ENCODE measurements at regions not wholly inside any gene's neighbourhood (a gene's known extent, or its start where the extent isn't known, plus 50 kb on each side); places are given as distances from the start of the nearest gene placed in this dataset.

DNA sequence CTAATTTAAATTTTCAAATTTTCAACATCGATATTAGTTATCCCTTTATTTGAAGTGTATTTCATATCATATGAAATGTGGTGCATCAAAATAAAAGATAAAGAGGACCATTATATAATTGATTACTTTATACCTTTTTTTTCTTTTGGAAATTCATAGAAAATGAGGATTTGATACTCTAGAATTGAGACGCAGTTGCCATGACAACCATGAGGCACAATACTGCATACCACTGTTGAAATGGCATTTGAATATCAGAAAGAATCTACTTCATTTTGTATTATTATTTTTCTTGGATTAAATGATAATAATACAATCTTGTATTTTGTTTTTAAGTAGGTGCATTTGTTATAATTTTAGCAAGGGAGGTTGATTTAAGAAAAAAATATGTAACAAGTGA, 323.1 kb downstream of the PCDH18 start:
- DNase-seq (ENCODE audit: low read depth in 1 of 2, low spot score in 1 of 2): no peak

DNA sequence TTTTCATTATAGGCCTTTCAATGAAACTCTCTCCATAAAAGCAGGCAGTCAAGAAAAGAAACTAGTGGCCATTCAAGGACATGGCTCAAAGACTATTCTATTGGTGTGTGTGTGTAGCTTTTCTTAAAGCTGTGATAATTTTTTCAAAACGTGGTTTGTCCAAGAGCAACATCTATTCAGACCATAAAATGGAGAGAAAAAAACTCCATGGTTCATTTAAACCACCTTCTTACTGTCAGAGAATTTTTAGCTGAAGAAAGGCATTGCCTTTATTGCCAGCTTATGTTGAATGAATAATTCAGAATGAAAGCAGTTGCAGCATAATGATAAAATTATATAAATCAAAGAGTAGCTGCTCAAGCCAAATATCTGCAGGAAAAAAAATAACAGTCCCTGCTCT, 325.5 kb downstream of the PCDH18 start:
- DNase-seq (ENCODE audit: low read depth in 1 of 2, low spot score in 1 of 2): no peak

DNA sequence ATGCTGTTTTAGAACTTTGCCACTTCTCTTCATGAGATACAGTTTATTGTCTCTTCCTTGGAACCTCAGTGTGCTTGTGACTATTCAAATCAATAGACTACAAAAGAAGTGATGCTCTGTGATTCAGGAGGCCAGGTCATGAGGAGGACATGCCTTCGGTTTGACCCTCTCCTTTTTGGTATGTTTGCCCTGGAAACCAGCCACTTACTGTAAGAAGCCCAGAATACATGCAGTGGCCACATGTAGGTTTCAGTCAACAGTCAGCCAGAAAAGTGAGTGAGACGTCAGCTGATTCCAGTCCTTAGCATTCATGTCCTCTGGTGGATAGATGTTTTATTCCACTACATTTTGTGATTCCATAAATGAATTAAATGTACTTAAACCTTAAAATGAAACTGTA, 328.7 kb downstream of the PCDH18 start:
- DNase-seq (ENCODE audit: low read depth in 1 of 2, low spot score in 1 of 2): no peak

DNA sequence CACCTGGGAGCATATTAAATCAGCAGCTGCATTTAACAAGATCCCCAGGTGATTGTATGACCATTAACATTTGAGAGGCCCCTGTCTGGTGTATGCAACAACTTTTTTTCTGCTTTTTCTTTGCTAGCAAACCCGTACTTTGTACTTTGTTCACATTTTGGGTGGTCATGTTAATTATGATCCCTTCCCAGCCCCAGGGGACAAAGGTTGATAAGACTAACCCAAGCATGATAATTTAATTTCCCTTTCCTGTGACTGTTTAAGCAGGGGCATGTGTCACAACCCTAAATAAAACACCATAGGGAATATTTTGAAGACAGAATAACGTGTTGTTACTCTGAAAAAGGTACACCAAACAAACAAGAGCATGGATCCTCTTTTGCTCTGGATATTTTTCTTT, 332.0 kb downstream of the PCDH18 start:
- DNase-seq (ENCODE audit: low read depth in 1 of 2, low spot score in 1 of 2): no peak

DNA sequence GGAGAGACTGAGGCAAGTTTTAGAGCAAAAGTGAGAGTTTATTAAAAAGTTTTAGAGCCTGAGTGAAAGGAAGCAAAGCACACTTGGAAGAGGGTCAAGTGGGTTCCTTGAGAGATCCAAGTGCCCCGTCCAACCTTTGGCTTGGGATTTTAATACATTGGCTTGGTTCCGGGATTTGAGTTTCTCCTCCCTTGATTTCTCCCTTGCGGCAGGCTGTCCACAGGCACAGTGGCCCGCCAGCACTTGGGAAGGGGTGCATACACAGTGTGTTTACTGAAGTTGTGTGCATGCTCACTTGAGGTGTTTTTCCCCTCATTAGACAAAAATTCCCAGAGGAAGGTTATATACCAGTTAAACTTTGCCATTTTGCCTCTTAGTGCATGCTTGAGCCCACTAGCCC, 333.5 kb downstream of the PCDH18 start:
- DNase-seq (ENCODE audit: low read depth in 1 of 2, low spot score in 1 of 2): no peak

DNA sequence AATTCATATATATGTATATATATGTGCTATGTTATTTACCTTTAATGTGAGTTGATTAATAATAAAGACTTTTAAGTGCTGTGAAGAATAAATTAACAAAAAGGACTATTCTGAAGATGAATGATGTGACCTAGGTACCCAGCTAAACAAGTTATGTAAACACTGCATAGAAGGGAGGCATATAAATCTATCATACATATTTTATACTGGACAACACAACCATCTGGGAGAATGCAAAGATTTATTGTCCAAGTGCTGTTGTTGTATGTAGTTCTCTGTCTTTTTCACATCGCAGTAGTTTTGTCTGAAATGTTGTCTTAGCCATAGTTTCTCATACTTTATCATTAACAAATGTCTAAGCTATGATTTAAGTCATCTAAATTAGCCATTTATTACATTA, 337.6 kb downstream of the PCDH18 start:
- no peak for DNase-seq (ENCODE audit: low read depth in 1 of 2, low spot score in 1 of 2)

DNA sequence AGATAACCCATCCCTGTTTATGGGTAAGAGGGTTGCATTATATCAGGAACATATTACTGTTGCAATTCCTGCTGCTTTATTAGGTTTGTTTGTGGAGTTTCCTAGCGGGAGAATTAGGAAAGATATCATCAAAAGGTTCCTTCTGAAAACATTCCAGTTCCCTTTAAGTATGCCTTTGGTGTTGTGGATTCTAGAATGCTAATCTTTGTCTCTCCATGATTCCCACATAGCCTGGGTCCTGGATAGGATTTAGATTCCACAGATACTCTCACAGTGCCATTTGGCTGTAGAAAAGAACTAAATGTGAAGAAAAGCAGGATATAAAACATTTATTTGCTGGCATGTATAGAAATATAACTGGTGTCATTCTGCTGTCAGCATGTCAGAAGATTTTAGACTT, 338.7 kb downstream of the PCDH18 start:
- no peak for DNase-seq (ENCODE audit: low read depth in 1 of 2, low spot score in 1 of 2)

DNA sequence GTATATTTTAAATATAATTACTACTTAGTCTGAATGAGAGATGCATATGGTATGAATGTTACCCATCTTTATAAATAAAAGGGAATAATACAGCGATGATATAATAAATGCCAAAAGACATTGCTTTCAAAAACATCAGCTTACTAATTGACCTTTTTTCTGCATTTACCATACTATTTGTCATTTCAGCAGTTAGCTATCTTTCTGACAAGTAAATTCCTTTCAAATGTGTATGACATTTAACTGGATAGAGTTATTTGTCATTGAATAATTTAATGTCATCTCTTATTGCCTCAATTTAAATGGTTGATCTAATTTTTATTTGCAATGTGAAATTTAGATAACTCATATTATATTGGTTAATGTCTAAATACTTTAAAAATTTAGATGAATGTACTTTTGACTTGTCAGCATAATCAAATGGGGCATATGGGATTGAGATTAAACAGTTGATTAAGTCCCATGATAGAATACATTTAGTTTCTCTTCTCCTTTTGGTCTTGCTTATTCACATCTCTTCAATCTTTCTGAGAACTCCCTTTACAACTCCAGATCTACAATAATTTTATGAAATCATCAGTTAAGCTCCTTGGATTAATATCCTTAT, 350.9 kb downstream of the PCDH18 start:
- DNase-seq (ENCODE audit: low read depth in 1 of 2, low spot score in 1 of 2): no peak

DNA sequence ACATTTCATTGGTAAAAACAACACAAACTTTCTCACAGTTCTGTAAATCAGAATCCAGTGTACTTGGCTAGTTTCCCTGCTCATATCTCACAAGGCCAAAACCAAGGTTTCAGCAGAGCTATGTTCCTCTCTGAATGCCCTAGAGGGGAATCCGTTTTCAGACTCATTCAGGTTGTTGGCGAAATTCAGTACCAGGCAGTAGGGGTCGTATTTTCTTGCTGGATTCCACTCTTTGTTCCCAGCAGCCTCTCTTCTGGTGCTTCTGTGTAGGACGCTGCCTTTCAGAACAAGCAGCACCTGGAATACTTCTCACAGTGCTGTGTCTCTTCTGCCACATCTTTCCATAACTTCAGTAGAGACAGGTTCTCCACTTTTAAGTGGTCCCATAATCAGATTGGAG, 351.9 kb downstream of the PCDH18 start:
- no peak for DNase-seq (ENCODE audit: low read depth in 1 of 2, low spot score in 1 of 2)

DNA sequence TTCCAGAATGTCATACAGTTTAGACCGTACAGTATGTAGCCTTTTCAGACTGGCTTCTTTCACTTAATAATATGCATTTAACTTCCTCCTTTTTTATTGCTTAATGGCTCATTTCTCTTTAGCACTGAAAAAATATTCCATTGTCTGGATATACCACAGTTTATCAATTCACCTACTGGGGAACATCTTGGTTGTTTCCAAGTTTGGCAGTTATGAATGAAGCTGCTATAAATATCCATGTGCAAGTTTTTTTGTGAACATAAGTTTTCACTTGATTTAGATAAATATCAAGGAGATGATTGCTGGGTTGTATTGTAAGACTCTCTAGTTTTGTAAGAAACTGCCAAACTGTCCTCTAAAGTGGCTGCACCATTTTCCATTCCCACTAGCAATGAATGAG, 375.5 kb downstream of the PCDH18 start:
- no peak for DNase-seq (ENCODE audit: low read depth in 1 of 2, low spot score in 1 of 2)

DNA sequence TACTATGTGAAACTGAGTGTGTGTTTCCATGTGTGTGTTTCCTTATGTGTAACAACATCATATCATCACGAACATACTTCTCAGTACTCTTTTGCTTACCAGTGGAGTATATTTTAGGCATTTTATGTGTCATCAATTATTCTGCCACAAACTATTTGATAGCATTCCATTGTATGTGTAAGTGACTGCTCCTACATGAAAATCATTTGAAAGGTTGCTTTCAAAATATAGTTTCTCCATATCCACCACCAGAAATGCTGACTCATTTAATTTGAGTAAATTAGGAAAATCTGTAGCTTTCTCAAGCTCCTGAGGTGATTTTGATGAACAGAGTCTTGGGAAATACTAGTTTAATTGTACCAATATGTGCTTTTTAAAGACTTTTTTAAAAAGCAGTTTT, 376.2 kb downstream of the PCDH18 start:
- DNase-seq (ENCODE audit: low read depth in 1 of 2, low spot score in 1 of 2): no peak

DNA sequence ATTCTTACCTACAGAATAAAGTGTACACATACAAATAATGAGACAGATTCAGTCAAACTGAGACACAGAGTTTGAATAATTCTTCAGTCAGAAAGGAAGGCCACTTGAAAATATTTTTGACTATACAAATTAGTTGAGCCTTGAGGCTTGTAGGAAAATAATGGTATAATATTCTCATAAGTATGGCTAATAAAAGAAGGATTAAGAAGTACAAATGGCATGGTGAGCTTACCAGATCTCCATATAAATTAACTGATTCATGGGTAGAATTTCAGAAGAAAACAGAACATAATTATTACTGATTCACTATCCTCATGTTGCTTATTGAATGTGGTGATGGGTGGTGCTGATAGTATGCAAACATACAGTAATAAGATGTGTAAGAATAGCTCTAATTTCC, 401.1 kb downstream of the PCDH18 start:
- DNase-seq (ENCODE audit: low read depth in 1 of 2, low spot score in 1 of 2): no peak

DNA sequence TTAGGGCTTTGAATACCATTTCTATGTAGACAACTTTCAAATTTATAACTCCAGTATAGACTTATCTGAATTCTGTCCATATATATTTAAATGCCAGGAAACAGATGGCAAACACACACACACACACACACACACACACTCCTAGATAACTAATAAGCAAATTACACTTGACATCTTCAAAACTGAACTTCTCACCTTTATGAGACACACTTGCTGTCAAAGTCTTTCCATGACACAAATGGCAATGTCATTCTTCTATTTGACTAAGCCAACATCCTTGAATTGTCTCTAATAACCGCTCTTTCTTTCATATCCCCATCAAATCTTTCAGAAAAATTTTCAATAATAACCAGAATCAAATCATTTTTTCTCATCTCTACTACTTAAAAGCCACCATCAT, 402.4 kb downstream of the PCDH18 start:
- DNase-seq (ENCODE audit: low read depth in 1 of 2, low spot score in 1 of 2): no peak

DNA sequence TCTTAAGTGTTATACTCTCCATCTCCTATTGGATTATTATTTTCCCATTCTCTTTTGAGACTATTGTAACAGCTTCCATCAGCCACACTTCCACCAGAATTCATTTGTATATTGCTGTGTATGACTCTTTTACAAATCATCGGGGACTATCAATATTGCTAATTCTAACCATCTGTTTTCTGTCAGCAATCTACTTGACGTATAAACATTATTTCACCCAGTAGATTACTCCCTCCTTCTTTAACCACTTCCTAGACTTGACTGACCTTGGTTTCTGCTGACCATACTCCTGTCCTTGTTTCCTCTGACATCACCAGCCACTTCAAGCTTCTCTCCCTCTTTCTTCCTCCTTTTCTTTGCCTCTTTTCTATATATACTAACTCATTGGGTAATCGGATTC, 402.9 kb downstream of the PCDH18 start:
- DNase-seq (ENCODE audit: low read depth in 1 of 2, low spot score in 1 of 2): no peak

DNA sequence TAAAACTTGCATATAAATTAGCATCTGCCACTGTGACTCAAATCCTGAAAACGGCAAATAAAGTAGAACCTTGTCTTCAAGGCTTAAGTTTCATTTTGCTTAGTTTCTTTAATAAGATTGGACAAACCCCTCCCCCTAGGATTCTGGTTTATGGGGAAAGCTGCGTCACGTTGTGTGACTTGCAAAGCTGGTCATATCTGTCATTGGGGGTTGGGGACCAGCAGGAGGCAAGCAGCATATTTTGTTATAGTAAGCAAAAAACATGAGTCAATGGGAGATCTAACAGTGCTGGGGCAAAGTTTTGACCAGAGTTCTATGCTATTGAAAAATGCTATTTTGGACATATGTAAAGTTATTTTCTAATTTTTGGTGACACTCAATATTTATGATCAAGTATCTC, 407.3 kb downstream of the PCDH18 start:
- no peak for DNase-seq (ENCODE audit: low read depth in 1 of 2, low spot score in 1 of 2)

DNA sequence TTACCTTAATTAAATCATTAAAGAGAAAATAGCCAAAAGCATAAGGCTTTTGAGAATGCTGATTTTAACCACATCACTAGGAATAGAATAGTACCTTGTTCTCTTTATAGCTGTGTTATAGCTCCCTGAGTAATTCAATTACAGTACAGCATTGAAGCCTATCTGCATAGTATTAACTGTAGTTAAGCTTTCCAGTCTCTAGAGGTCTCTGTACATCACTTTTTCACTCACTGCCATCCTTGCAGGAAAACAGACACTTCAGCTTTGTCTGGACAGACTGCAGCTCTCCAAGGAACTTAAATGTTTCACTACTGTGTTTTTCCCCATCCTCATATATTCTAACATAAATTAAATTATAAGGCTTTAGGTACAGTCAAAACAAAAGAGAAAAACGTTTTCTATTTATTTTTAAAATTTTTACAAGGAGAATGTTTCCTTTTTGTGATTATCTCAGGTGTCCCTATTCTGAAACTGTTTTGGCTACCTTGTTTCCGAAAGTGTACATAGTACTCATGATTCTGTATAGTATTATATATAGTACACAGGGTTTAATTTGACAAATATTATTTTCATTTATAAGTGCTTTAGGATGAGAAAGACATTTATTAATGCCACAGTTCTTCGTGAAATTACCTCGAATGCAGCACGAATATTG, 407.9 kb downstream of the PCDH18 start:
- no peak for DNase-seq (ENCODE audit: low read depth in 1 of 2, low spot score in 1 of 2)

DNA sequence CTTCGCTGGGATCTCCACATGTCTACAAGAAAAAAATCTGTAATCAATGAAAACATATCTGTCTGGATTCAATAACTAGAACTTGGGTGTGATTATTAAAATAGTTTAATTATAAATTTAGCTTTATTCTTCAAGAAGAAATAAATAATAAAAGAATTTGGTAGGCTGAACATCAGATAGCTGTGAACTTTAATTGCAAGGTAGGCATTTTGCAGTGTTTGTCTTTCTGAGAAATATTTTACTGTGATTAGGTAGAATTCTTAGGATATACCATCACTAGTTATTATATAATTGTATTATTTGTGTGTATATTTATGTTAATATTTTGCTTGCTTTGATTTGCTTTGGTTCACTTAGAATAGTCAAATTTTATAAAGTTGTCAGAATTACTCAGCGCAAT, 409.4 kb downstream of the PCDH18 start:
- no peak for DNase-seq (ENCODE audit: low read depth in 1 of 2, low spot score in 1 of 2)

DNA sequence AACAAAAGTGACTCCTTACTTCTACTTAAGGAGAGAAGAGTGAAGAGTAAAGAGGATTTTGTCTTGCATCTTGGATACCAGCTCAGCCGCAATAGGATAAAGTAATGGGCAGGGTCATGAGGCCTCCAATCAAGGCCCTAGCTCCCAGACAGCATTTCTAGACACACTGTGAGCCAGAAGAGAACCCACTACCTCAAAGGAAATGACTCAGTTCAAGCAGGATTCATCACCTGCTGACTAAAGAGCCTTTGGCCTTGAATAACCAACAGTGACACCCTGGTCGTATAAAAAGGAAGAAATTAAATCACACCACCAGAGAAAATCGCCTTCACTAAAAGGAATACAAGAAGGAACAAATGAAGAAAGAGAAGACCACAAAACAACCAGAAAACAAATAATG, 416.1 kb downstream of the PCDH18 start:
- no peak for DNase-seq (ENCODE audit: low read depth in 1 of 2, low spot score in 1 of 2)

DNA sequence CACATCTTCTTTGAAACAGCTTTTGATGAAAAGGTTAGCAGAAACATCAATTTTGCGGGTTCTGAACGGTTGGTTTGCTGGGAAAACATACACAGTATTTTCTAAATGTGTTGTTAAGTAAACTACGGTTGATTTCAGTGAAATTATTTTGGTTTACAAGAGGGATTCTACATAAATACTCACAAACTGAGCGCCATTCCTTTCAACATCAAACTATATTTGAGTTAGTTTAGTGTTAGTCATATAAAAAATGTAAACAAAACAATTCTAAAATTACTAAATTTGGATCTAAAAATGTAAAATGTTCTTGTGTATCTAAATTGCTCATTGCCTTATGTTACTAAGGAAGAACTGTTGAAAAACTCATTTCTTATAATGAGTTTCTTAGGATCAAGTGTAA, 425.6 kb downstream of the PCDH18 start:
- no peak for DNase-seq (ENCODE audit: low read depth in 1 of 2, low spot score in 1 of 2)

DNA sequence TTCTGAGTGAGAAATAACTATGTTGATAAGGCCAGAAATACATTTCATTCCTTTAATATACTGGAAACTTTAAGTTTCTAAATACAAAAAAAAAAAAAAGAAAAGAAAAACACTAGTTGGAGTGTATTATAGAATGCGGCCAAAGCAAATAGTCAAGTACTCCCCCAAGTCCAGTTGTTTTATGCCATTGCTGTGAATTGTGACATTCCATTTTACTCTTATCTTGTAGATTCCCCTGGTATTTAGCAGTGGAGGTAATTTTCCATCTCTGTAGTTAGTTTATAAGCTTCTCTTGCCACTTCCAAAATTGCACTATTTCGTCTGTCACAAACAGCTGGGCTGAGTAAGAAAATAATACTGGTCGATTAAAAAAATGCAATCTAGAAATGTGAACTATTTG, 426.0 kb downstream of the PCDH18 start:
- no peak for DNase-seq (ENCODE audit: low read depth in 1 of 2, low spot score in 1 of 2)

DNA sequence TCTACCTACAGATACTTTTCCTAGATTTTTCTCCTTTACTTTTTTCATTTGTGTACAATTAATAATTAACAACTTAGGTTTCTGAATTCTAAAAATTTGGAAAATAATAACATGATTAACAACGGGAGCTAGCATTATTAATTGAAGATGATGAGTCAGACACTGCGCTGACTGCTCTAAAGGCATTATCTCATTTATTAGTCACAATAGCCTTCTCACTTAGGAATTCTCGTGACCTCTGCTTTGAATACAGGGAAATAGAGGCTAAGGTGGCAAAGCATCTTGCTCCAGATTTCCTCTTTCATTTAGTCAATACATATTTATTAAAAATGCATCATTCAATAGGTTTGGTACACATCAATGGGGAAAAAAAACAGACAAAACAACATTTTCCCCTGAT, 441.3 kb downstream of the PCDH18 start:
- no peak for DNase-seq (ENCODE audit: low read depth in 1 of 2, low spot score in 1 of 2)

DNA sequence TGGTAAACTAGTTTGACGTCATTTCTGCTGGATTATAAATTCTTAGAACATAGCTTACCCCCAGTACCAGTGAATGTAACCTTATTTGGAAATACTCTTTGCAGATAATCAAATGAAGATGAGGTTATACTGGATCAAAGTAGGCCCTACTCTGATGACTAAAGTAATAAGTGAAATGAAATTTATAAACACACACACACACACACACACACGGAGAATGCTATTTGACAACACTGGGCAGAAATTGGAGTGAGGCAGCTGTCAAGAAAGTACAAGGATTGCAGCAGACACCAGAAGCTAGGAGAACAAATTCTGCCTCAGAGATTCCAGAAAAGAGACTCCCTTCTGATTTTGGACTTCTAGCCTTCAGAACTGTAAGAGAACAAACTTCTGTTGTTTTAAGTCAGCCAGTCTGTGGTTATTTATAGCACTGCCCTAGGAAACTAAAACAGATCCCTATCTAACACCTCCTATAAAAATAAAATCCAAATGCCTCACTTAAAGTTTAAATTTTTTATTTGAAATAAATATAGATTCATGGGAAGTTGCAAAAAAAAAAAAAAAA, 448.6 kb downstream of the PCDH18 start:
- no peak for DNase-seq (ENCODE audit: low read depth in 1 of 2, low spot score in 1 of 2)

DNA sequence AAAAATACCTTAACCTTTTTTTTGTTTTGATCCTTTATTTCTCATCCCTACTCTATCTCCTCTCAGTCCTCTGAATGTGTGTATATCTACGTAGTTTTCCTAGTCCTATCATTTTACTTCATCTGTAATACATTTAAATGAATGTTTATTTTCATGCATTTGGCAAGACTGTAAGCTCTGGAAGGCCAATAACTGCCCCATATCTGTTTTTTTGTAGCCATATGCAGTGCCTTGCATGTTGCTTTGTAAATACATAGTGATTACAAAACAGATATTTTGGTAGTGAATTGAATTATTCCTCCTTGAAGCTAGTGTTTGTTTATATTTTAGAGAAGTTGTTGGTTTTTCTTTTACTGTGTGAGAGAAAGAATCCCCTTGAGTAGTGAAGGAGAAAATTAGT, 450.2 kb downstream of the PCDH18 start:
- no peak for DNase-seq (ENCODE audit: low read depth in 1 of 2, low spot score in 1 of 2)

Data from activated CD4-positive, alpha-beta T cell treated with anti-CD3 and anti-CD28 coated beads, Interleukin-2, amount 50 U/mL, for 24 hours (primary cell).